ENCODE measurements at regions not wholly inside any gene's neighbourhood (a gene's known extent, or its start where the extent isn't known, plus 50 kb on each side); places are given as distances from the start of the nearest gene placed in this dataset.

DNA sequence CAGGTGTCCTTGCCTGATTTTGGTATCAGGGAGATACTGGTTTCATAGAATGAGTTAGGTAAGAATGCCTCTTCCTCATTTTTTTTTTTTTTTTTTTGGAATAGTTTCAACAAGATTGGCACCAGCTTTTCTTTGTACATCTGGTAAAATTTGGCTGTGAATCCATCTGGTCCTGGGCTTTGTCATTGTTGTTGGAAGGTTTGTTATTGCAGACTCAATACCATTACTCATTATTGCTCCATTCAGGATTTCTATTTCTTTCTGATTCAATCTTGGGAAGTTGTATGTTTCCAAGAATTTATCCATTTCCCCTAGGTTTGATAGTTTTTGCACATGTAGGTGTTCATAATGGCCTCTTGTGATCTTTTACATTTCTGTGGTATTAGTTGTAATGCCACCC, 126.0 kb upstream of the KITLG start:
- TF ChIP-seq POLR2A (IDR thresholded peaks at IDR 0.05) (no peak), CTCF (IDR thresholded peaks at IDR 0.05 in 4 of 5, conservative IDR thresholded peaks at IDR 0.05 in 1 of 5) (no peak)
